Neural progenitor cell (in vitro differentiated cells): ENCODE measurements at regions not wholly inside any gene's neighbourhood (a gene's known extent, or its start where the extent isn't known, plus 50 kb on each side); places are given as distances from the start of the nearest gene placed in this dataset.

Source experiments
- DNase-seq: peaks from one replicate; pipeline ENCODE4 v3.0.0-alpha.2; 2016; ENCODE audit warnings: low spot score
- H2AFZ ChIP-seq: fragments of 200-600 bp; sonication (generic); replicated peaks from 2 replicates; pipeline ENCODE4 v1.6.1; 2016; ENCODE audit warnings: antibody characterized with exemption
- H3F3A ChIP-seq: fragments of 200-600 bp; sonication (generic); 2 replicates; pipeline ENCODE4 v1.6.1; 2016; ENCODE audit warnings: antibody characterized with exemption, low read depth
- H3K27ac ChIP-seq: fragments of 200-600 bp; sonication (generic); 2 replicates; pipeline ENCODE4 v1.5.1; 2016; ENCODE audit warnings: mild to moderate bottlenecking
- H3K27me3 ChIP-seq: fragments of 200-600 bp; sonication (generic); 2 replicates; pipeline ENCODE4 v1.6.1; 2016; ENCODE audit warnings: mild to moderate bottlenecking, moderate library complexity
- H3K36me3 ChIP-seq: fragments of 200-600 bp; sonication (generic); 2 replicates; pipeline ENCODE4 v1.5.1; 2016
- H3K4me1 ChIP-seq: fragments of 200-600 bp; sonication (generic); 2 replicates; pipeline ENCODE4 v1.6.1; 2016; ENCODE audit warnings: mixed run types
- H3K4me2 ChIP-seq: fragments of 200-600 bp; sonication (generic); 2 replicates; pipeline ENCODE4 v1.6.1; 2016
- H3K4me3 ChIP-seq: fragments of 200-600 bp; sonication (generic); 2 replicates; pipeline ENCODE4 v1.5.1; 2016
- H3K79me2 ChIP-seq: fragments of 200-600 bp; sonication (generic); 2 replicates; pipeline ENCODE4 v1.6.1; 2016; ENCODE audit warnings: low read depth
- H3K9ac ChIP-seq: fragments of 200-600 bp; sonication (generic); 2 replicates; pipeline ENCODE4 v1.6.1; 2016
- H3K9me3 ChIP-seq: fragments of 200-600 bp; sonication (generic); 2 replicates; pipeline ENCODE4 v1.5.1; 2016; ENCODE audit warnings: low read depth
- H4K20me1 ChIP-seq: fragments of 200-600 bp; sonication (generic); 2 replicates; pipeline ENCODE4 v1.6.1; 2016; ENCODE audit warnings: low read depth
- H3K27ac Mint-ChIP-seq: 3 replicates; pipeline ENCODE4 v1.8.0; 2021; ENCODE audit warnings: mixed read lengths
- H3K27me3 Mint-ChIP-seq: 2 replicates; pipeline ENCODE4 v1.8.0; 2022; ENCODE audit warnings: low read depth, mild to moderate bottlenecking, inconsistent platforms, moderate library complexity, mixed read lengths; ENCODE audit not compliant: insufficient read depth
- H3K36me3 Mint-ChIP-seq: 3 replicates; pipeline ENCODE4 v1.8.0; 2021; ENCODE audit warnings: mixed read lengths
- H3K4me1 Mint-ChIP-seq: 3 replicates; pipeline ENCODE4 v1.8.0; 2021; ENCODE audit warnings: mixed read lengths
- H3K4me3 Mint-ChIP-seq: 3 replicates; pipeline ENCODE4 v1.8.0; 2021; ENCODE audit warnings: mild to moderate bottlenecking, moderate library complexity, mixed read lengths
- H3K9me3 Mint-ChIP-seq: 3 replicates; pipeline ENCODE4 v1.8.0; 2020; ENCODE audit warnings: mixed read lengths
- EZH2 ChIP-seq: fragments of 200-600 bp; sonication (generic); IDR thresholded peaks from 2 replicates; pipeline ENCODE4 v1.6.1; 2017; ENCODE audit warnings: antibody characterized with exemption, mild to moderate bottlenecking, moderate library complexity
- EZH2phosphoT487 ChIP-seq: fragments of 200-600 bp; sonication (generic); IDR thresholded peaks from 2 replicates; pipeline ENCODE4 v1.6.1; 2017; ENCODE audit warnings: antibody characterized with exemption
- TF ChIP-seq, protein P1 (sequence below): fragments of 200-600 bp; sonication (generic); IDR thresholded peaks from 2 replicates; pipeline ENCODE4 v1.5.1; 2017; ENCODE audit warnings: antibody characterized with exemption, mild to moderate bottlenecking

DNA sequence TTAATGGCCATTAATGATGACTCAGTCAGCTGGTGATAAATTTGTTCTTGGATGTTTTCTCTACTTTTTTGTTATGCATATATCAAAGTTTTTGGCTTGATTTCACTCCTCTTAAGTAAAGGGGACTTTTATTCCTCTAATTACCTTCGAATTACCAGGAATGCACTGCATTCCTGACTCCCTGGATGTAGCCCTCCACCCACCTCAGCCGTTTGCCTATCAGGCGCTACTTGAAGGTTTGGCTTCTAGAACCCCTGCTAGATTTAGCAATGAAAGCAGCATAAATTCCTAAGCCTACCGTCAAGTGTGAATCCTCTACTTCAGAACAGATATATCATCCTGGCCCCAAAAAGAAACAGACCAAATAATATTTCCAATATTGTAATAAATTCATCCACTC, 387.8 kb upstream of the ADGRL2 start:
- DNase-seq, result peak; percentile 37
- no peaks in the 10 kb centered on the region for H3K27me3 ChIP-seq
- TF ChIP-seq EZH2 (no peak), EZH2phosphoT487 (no peak)
- TF ChIP-seq, protein P1, sequence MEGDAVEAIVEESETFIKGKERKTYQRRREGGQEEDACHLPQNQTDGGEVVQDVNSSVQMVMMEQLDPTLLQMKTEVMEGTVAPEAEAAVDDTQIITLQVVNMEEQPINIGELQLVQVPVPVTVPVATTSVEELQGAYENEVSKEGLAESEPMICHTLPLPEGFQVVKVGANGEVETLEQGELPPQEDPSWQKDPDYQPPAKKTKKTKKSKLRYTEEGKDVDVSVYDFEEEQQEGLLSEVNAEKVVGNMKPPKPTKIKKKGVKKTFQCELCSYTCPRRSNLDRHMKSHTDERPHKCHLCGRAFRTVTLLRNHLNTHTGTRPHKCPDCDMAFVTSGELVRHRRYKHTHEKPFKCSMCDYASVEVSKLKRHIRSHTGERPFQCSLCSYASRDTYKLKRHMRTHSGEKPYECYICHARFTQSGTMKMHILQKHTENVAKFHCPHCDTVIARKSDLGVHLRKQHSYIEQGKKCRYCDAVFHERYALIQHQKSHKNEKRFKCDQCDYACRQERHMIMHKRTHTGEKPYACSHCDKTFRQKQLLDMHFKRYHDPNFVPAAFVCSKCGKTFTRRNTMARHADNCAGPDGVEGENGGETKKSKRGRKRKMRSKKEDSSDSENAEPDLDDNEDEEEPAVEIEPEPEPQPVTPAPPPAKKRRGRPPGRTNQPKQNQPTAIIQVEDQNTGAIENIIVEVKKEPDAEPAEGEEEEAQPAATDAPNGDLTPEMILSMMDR, result no peak
- H3K36me3 Mint-ChIP-seq, result peaks cover 2% of the 10 kb centered on the region
- no peak overlapping the region for H3K27ac ChIP-seq
- H3K9me3 Mint-ChIP-seq, result peaks cover 2% of the 10 kb centered on the region
- peaks cover 15% of the 10 kb centered on the region for H3K4me1 ChIP-seq
- peaks cover 3% of the 10 kb centered on the region for H3K27me3 Mint-ChIP-seq
- H4K20me1 ChIP-seq, result no peaks in the 10 kb centered on the region
- H3K4me3 Mint-ChIP-seq, result no peak overlapping the region
- peaks cover 12% of the 10 kb centered on the region for H3F3A ChIP-seq
- H3K4me1 Mint-ChIP-seq, result peaks cover 38% of the 10 kb centered on the region
- H3K27ac Mint-ChIP-seq, result no peak overlapping the region
- no peaks in the 10 kb centered on the region for H3K9me3 ChIP-seq
- no peak overlapping the region for H3K9ac ChIP-seq
- no peak overlapping the region for H2AFZ ChIP-seq
- no peak overlapping the region for H3K4me2 ChIP-seq
- H3K36me3 ChIP-seq, result no peaks in the 10 kb centered on the region
- no peaks in the 10 kb centered on the region for H3K79me2 ChIP-seq
- no peak overlapping the region for H3K4me3 ChIP-seq

- no peaks in the 10 kb centered on the region for H3K36me3 ChIP-seq
- H3K27me3 ChIP-seq, result no peaks in the 10 kb centered on the region
- H3K4me1 ChIP-seq, result peaks cover 35% of the 10 kb centered on the region
- H3K4me2 ChIP-seq, result no peak overlapping the region
- no peaks in the 10 kb centered on the region for H3K9me3 ChIP-seq
- no peak overlapping the region for H3K4me3 ChIP-seq
- H3K27ac ChIP-seq, result no peak overlapping the region
- Mint-ChIP-seq H3K36me3 (no peaks in the 10 kb centered on the region), H3K9me3 (no peaks in the 10 kb centered on the region), H3K27me3 (no peaks in the 10 kb centered on the region), H3K4me1 (peaks cover 58% of the 10 kb centered on the region), H3K4me3 (no peak overlapping the region), H3K27ac (no peak overlapping the region)
- no peak for DNase-seq
- no peaks in the 10 kb centered on the region for H4K20me1 ChIP-seq
- H3K9ac ChIP-seq, result no peak overlapping the region
- H3K79me2 ChIP-seq, result no peaks in the 10 kb centered on the region
- no peak overlapping the region for H2AFZ ChIP-seq
- H3F3A ChIP-seq, result peaks cover 18% of the 10 kb centered on the region
- TF ChIP-seq EZH2phosphoT487, result no peak
- TF ChIP-seq EZH2, result no peak
- TF ChIP-seq, protein P1, result no peak
Observed at GRCh38 chr1:81410941-81411340, 389.8 kb upstream of the ADGRL2 start.

- DNase-seq, result no peak
- Histone ChIP-seq H3K9me3 (no peaks in the 10 kb centered on the region), H3F3A (peaks cover 18% of the 10 kb centered on the region), H4K20me1 (no peaks in the 10 kb centered on the region), H3K27ac (no peak overlapping the region), H3K79me2 (no peaks in the 10 kb centered on the region), H3K4me3 (no peak overlapping the region), H3K27me3 (no peaks in the 10 kb centered on the region), H3K9ac (no peak overlapping the region), H3K36me3 (no peaks in the 10 kb centered on the region), H2AFZ (no peak overlapping the region), H3K4me1 (peaks cover 37% of the 10 kb centered on the region), H3K4me2 (no peak overlapping the region)
- TF ChIP-seq EZH2phosphoT487 (no peak), EZH2 (no peak)
- TF ChIP-seq, protein P1, result no peak
- H3K4me3 Mint-ChIP-seq, result no peak overlapping the region
- peaks cover 59% of the 10 kb centered on the region for H3K4me1 Mint-ChIP-seq
- peak overlapping the region; percentile 38 for H3K27ac Mint-ChIP-seq
- H3K27me3 Mint-ChIP-seq, result no peaks in the 10 kb centered on the region
- H3K9me3 Mint-ChIP-seq, result no peaks in the 10 kb centered on the region
- no peaks in the 10 kb centered on the region for H3K36me3 Mint-ChIP-seq
Observed at GRCh38 chr1:81410351-81410750, 390.4 kb upstream of the ADGRL2 start.
